GM19025 (cell line): ENCODE measurements at regions not wholly inside any gene's neighbourhood (a gene's known extent, or its start where the extent isn't known, plus 50 kb on each side); places are given as distances from the start of the nearest gene placed in this dataset.
"Not testable (repeated sequence)": the region's sequence is repeated elsewhere in the genome, so short reads cannot be mapped to it uniquely, and the experiment has no call there.

ENCODE experiments used
- ATAC-seq: cut with Tn5 transposase; IDR thresholded peaks from one replicate; pipeline ENCODE4 v1.9.1; 2021; ENCODE audit warnings: mild to moderate bottlenecking, low read depth, moderate library complexity; ENCODE audit not compliant: unreplicated experiment

- ATAC-seq, result no peak
These were observed 170.6 kb upstream of the MYT1L start for GRCh38 chr2:2501454-2502200.

GRCh38 chr2:2495606-2496005, 164.5 kb upstream of the MYT1L start:
- ATAC-seq, result no peak

GRCh38 chr2:2493496-2493895, 162.4 kb upstream of the MYT1L start:
- no peak for ATAC-seq

- ATAC-seq, result no peak
These were observed 161.7 kb upstream of the MYT1L start for GRCh38 chr2:2492800-2493199.

- no peak for ATAC-seq
These were observed 160.9 kb upstream of the MYT1L start for GRCh38 chr2:2491964-2492363.

- ATAC-seq, result no peak
These were observed 153.2 kb upstream of the MYT1L start for GRCh38 chr2:2484301-2484700.

- ATAC-seq, result no peak
These were observed 151.8 kb upstream of the MYT1L start for GRCh38 chr2:2482851-2483250.

GRCh38 chr2:2472881-2473280, 141.8 kb upstream of the MYT1L start:
- no peak for ATAC-seq

- no peak for ATAC-seq
These were observed 141.0 kb upstream of the MYT1L start for GRCh38 chr2:2472044-2472443.

GRCh38 chr2:2466534-2466933, 135.5 kb upstream of the MYT1L start:
- ATAC-seq, result no peak

GRCh38 chr2:2464643-2465042, 133.6 kb upstream of the MYT1L start:
- no peak for ATAC-seq

GRCh38 chr2:2464094-2464493, 133.0 kb upstream of the MYT1L start:
- ATAC-seq, result no peak

GRCh38 chr2:2456721-2457120, 125.6 kb upstream of the MYT1L start:
- no peak for ATAC-seq

- no peak for ATAC-seq
These were observed 124.1 kb upstream of the MYT1L start for GRCh38 chr2:2455151-2455550.

GRCh38 chr2:2452961-2453360, 121.9 kb upstream of the MYT1L start:
- no peak for ATAC-seq

GRCh38 chr2:2451275-2451674, 120.2 kb upstream of the MYT1L start:
- not testable (repeated sequence) for ATAC-seq

GRCh38 chr2:2448178-2448577, 117.1 kb upstream of the MYT1L start:
- ATAC-seq, result no peak

- no peak for ATAC-seq
These were observed 91.5 kb upstream of the MYT1L start for GRCh38 chr2:2422621-2423020.

GRCh38 chr2:2413525-2413924, 82.5 kb upstream of the MYT1L start:
- ATAC-seq, result no peak

GRCh38 chr2:2410987-2411386, 79.9 kb upstream of the MYT1L start:
- no peak for ATAC-seq

- no peak for ATAC-seq
These were observed 78.4 kb upstream of the MYT1L start for GRCh38 chr2:2409481-2409880.

- no peak for ATAC-seq
These were observed 74.7 kb upstream of the MYT1L start for GRCh38 chr2:2405780-2406179.
